GM10248 (cell line): ENCODE measurements at regions not wholly inside any gene's neighbourhood (a gene's known extent, or its start where the extent isn't known, plus 50 kb on each side); places are given as distances from the start of the nearest gene placed in this dataset.

Experiments
- CTCF ChIA-PET: fragments of 300-600 bp; sonication (Branson Sonifier 250); formaldehyde crosslinking; extraction: SDS; loops from one replicate; lab custom pipeline; 2021; ENCODE audit warnings: antibody characterized with exemption; lab: Yijun Ruan, JAX
- POLR2A ChIA-PET: fragments of 350-650 bp; sonication (Branson Sonifier 250); formaldehyde crosslinking; extraction: SDS; loops from one replicate; lab custom pipeline; 2020; ENCODE audit warnings: antibody characterized with exemption; lab: Yijun Ruan, JAX
- DNase-seq: peaks from one replicate; pipeline ENCODE4 v3.0.0; 2012; ENCODE audit errors: extremely low spot score
- CTCF ChIP-seq: IDR thresholded peaks from 2 replicates; pipeline ENCODE4 v1.5.1; 2012; ENCODE audit warnings: mild to moderate bottlenecking, low read depth; ENCODE audit errors: extremely low read depth, missing control alignments, control extremely low read depth

- no peak for TF ChIP-seq CTCF
- CTCF ChIA-PET, result no interaction called here
- no peak for DNase-seq
- POLR2A ChIA-PET, result no interaction called here
These were observed 200.6 kb upstream of the IRX1 start for GRCh38 chr5:3394891-3395599.

DNA sequence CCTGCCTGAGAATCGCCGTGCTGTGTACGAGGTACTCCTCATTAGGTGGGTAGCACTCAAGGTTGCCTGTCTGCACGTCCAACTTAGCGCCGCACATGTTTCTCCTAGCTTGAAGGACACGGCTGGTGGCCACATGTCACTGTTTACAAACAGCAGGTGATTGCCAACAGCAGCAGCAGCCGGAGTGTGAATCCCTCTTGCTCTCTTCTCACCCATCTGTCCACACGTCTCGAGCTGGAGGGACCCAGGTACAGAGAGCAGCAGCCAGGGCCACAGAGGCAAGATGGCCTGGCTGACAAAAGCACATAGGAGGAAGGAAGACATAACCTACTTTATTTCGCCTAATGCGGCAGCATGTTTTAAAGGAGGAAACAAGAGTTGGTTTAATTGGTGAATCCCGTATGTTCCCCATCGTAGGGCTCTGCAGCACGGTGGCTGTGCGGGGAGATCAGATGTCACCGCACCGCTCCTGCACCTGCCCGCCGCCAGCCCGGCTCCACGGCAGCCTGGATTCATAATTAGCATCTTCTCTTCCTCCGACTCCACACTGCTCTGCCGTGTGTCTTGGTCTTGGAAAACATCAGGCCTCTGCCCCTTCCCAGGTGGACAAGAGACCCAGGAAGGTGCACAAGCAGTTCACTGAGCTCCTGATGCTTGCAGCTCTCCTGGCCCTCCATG is 201.6 kb upstream of the IRX1 start:
- POLR2A ChIA-PET, result no interaction called here
- TF ChIP-seq CTCF, result no peak
- DNase-seq, result no peak
- CTCF ChIA-PET, result no interaction called here

DNA sequence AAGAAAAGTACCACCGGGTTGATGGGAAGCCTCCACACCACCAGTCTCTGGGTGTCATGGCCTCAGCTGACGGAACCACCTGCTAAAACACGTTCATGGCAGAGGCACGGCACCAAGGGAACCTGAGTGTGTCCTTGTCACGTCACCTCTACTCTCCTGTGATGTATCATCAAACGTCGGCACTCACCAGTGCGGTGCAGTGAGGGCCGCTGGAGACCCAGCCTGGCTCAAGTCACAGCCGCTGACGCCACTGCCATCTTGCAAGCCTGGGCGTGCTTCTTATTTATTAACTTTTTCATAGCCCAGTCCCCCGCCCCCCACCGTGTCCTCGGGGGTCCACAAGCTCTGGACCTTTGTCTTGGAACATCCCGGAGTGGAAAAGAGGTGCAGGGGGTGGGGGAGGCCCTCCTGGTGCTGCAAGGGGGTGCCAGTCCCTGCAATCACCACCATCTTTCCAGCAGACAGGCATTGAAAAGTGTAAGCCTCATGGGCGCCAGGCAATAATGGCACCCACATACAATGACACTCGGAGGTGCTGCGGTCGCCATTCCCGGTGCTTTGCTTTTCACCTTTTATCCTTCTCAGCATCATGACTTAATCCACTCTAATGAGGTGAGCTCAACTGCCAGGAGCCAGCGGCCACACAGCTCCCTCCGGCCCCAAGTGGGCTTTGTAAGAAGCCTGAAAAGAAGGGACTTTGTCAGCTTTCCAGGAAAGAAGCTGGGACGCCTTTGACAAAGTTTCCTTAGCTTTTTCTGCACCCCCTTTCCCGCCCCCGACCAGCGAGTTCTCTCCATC is 202.3 kb upstream of the IRX1 start:
- no peak for DNase-seq
- ChIA-PET POLR2A (no interaction called here), CTCF (no interaction called here)
- TF ChIP-seq CTCF, result no peak

DNA sequence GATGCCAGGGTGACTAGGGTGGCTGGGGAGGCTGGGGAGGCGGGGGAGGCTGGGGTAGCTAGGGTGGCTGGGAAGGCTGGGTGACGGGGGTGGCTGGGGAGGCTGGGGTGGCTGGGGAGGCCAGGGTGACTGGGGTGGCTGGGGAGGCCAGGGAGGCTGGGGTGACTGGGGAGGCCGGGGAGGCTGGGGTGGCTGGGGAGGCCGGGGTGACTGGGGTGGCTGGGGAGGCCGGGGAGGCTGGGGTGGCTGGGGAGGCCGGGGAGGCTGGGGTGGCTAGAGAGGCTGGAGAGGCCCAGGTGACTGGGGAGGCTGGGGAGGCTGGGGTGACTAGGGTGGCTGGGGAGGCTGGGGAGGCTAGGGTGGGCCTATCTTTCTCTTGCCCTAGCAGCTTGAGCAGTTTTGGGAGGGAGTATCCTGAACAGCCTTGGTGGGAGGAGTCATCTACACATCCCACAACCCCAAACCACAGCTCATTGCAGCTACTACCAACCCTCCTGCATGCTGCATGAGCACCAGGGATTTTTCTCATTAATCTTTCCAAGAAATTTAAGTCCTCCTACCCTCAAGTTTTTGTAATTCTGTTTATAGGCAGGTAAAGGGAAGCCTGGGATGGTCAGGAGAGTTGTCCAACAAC is 203.2 kb upstream of the IRX1 start:
- peak; percentile 39 for DNase-seq
- ChIA-PET POLR2A (no interaction called here), CTCF (no interaction called here)
- TF ChIP-seq CTCF, result no peak

DNA sequence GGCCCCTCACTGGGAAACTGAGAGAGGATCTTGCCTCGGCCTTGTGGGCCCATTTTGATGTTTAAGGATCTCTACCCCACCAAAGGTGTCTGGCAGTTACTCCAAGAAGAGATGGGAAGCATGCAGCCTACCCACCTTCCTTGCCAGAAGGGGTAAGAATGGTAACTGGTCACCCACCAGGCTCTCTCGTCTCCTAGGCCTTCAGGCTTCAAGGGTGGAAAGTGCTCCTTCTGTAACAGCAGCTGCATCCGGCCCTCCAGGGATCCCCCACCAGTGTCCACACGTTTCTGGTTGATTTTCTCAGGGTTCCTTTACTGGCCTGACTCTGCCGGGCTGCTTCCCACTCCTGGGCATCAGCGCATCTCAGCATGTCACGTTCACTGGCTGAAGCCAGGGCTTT is 204.4 kb upstream of the IRX1 start:
- TF ChIP-seq CTCF, result no peak
- no peak for DNase-seq
- POLR2A ChIA-PET, result no interaction called here
- CTCF ChIA-PET, result no interaction called here

GRCh38 chr5:3389471-3390026 is 206.1 kb upstream of the IRX1 start:
- DNase-seq, result no peak
- no peak for TF ChIP-seq CTCF
- ChIA-PET CTCF (no interaction called here), POLR2A (no interaction called here)
